ENCODE measurements at regions not wholly inside any gene's neighbourhood (a gene's known extent, or its start where the extent isn't known, plus 50 kb on each side); places are given as distances from the start of the nearest gene placed in this dataset.

DNA sequence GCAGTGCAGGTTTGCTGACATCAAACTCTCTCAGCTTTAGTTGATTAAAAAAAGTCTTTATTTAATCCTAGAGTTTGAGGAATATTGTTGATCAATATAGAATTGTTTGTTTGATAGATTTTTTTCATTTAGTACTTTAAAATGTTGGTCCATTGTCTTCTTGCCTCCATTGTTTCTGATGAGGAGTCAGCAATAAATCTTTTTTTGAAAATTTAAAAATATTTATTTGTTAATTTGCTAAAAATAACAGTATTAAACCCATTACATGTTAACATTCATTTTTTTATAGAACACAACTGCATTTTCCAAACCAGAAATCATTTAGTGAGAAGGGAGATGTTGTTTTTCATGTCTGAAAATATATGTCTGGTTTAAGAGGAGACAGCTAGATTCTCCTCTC, 173.8 kb upstream of the USP24 start:
- no peaks in the 10 kb centered on the region for H3K4me1 ChIP-seq (ENCODE audit: insufficient read depth, poor library complexity, severe bottlenecking)
- TF ChIP-seq, protein P1, sequence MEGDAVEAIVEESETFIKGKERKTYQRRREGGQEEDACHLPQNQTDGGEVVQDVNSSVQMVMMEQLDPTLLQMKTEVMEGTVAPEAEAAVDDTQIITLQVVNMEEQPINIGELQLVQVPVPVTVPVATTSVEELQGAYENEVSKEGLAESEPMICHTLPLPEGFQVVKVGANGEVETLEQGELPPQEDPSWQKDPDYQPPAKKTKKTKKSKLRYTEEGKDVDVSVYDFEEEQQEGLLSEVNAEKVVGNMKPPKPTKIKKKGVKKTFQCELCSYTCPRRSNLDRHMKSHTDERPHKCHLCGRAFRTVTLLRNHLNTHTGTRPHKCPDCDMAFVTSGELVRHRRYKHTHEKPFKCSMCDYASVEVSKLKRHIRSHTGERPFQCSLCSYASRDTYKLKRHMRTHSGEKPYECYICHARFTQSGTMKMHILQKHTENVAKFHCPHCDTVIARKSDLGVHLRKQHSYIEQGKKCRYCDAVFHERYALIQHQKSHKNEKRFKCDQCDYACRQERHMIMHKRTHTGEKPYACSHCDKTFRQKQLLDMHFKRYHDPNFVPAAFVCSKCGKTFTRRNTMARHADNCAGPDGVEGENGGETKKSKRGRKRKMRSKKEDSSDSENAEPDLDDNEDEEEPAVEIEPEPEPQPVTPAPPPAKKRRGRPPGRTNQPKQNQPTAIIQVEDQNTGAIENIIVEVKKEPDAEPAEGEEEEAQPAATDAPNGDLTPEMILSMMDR (IDR thresholded peaks at IDR 0.05; ENCODE audit: poor library complexity, severe bottlenecking): no peak
- no peak overlapping the region for H3K4me3 ChIP-seq (ENCODE audit: severe bottlenecking)
- no peaks in the 10 kb centered on the region for H3K27me3 ChIP-seq (ENCODE audit: insufficient read depth, poor library complexity, severe bottlenecking)
- ATAC-seq (ENCODE audit: low read depth): no peak
- H3K9me3 ChIP-seq (ENCODE audit: severe bottlenecking): peaks cover 9% of the 10 kb centered on the region
- H3K36me3 ChIP-seq (ENCODE audit: low read depth): no peaks in the 10 kb centered on the region
- no peak overlapping the region for H3K27ac ChIP-seq (ENCODE audit: poor library complexity, severe bottlenecking)
- no peak for DNase-seq (ENCODE audit: low spot score)

DNA sequence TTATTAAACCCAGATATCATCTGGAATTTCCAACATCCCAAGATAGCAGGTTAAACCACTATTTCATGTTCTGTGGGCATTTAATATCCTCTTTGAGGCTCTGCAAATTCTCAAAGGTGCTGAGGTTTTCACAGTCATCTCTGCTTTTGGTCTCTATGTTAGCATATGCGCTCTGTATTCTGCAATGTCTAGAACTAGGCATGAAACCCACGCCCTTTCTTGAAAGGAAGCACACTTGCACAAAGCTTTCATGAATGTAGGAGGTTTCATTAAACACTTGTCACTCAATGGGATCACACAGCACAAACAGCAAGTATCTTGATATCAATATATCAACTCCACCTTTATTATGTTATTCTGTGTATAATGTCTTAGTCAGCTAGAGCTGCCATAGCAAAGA, 172.0 kb upstream of the USP24 start:
- ATAC-seq (ENCODE audit: low read depth) (no peak), DNase-seq (ENCODE audit: low spot score) (no peak)
- Histone ChIP-seq H3K27ac (ENCODE audit: poor library complexity, severe bottlenecking) (no peak overlapping the region), H3K36me3 (ENCODE audit: low read depth) (no peaks in the 10 kb centered on the region), H3K4me1 (ENCODE audit: insufficient read depth, poor library complexity, severe bottlenecking) (no peaks in the 10 kb centered on the region), H3K27me3 (ENCODE audit: insufficient read depth, poor library complexity, severe bottlenecking) (no peaks in the 10 kb centered on the region), H3K9me3 (ENCODE audit: severe bottlenecking) (peaks cover 9% of the 10 kb centered on the region), H3K4me3 (ENCODE audit: severe bottlenecking) (no peak overlapping the region)
- TF ChIP-seq, protein P1 (IDR thresholded peaks at IDR 0.05; ENCODE audit: poor library complexity, severe bottlenecking): no peak

DNA sequence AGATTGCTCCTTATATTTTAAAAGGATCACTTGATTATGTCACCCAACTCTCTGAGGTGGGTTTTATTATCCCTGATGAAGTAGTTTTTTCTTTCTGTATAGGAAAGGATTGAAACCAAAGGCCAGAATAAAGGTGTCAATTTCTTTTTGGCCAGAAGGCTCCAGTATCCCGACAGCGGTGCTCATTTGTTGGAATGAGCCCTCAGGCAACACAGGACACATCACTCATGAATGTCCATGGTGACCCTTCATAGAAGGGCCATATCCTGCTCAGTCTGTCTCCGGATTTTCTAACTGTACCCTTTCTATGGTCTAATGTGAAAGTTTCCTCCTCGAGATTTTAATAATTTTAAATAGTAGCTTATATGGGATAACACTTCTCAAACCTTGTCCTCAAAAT, 171.3 kb upstream of the USP24 start:
- Histone ChIP-seq H3K36me3 (ENCODE audit: low read depth) (no peaks in the 10 kb centered on the region), H3K4me3 (ENCODE audit: severe bottlenecking) (no peak overlapping the region), H3K9me3 (ENCODE audit: severe bottlenecking) (peaks cover 9% of the 10 kb centered on the region), H3K4me1 (ENCODE audit: insufficient read depth, poor library complexity, severe bottlenecking) (no peaks in the 10 kb centered on the region), H3K27ac (ENCODE audit: poor library complexity, severe bottlenecking) (no peak overlapping the region), H3K27me3 (ENCODE audit: insufficient read depth, poor library complexity, severe bottlenecking) (no peaks in the 10 kb centered on the region)
- TF ChIP-seq, protein P1 (IDR thresholded peaks at IDR 0.05; ENCODE audit: poor library complexity, severe bottlenecking): no peak
- no peak for DNase-seq (ENCODE audit: low spot score)
- no peak for ATAC-seq (ENCODE audit: low read depth)

DNA sequence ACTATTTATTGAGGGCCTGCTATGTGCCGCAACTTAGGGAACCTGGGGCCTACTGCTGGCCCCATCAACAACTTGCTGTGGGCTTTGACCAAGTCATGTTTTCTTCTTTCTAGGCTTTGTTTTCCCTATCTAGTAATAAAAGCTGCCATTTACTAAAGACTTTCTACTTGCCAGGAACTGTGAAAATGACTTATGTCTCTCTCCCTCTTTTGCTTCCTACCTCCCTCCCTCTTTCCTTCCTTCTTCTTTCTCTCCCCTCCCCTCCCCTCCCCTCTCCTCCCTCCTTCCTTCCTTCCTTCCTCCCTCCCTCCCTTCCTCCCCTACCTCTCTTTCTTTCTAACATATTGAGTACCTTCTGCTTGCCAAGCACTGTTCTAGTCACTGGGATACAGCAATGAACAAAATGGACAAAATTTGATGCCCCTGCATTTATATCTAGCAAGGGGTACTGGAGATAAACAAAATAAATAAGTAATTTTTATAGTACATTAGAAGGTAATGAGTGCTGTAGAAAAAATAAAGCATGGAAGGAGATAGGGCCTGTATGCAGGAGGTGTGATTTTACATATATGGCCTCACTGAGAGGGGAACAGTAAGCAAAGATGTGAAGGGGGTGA, 170.3 kb upstream of the USP24 start:
- Histone ChIP-seq H3K27me3 (ENCODE audit: insufficient read depth, poor library complexity, severe bottlenecking) (no peaks in the 10 kb centered on the region), H3K4me3 (ENCODE audit: severe bottlenecking) (no peak overlapping the region), H3K27ac (ENCODE audit: poor library complexity, severe bottlenecking) (no peak overlapping the region), H3K4me1 (ENCODE audit: insufficient read depth, poor library complexity, severe bottlenecking) (no peaks in the 10 kb centered on the region), H3K36me3 (ENCODE audit: low read depth) (no peaks in the 10 kb centered on the region), H3K9me3 (ENCODE audit: severe bottlenecking) (peaks cover 9% of the 10 kb centered on the region)
- TF ChIP-seq, protein P1 (IDR thresholded peaks at IDR 0.05; ENCODE audit: poor library complexity, severe bottlenecking): no peak
- no peak for DNase-seq (ENCODE audit: low spot score)
- no peak for ATAC-seq (ENCODE audit: low read depth)

DNA sequence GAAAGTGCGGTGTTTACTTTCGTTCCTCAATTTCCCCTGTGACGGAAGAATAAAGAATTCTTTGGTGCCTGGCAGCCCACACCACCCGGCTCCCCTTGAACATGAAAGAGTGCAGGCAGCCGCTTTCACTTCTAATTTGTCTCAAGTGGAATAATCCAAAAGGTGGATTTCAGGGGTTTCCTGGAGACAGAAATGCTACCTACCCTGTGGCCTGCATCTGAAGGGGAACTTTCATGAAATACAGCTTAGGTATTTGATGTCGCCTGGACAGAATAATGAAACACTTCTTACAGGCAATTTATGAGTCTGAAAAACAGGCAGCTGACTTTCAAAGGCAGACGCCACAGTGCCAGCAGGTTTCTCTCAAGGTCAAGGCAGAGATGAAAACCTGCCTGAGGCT, 169.5 kb upstream of the USP24 start:
- Histone ChIP-seq H3K4me1 (ENCODE audit: insufficient read depth, poor library complexity, severe bottlenecking) (no peaks in the 10 kb centered on the region), H3K27me3 (ENCODE audit: insufficient read depth, poor library complexity, severe bottlenecking) (no peaks in the 10 kb centered on the region), H3K4me3 (ENCODE audit: severe bottlenecking) (no peak overlapping the region), H3K27ac (ENCODE audit: poor library complexity, severe bottlenecking) (no peak overlapping the region), H3K36me3 (ENCODE audit: low read depth) (no peaks in the 10 kb centered on the region), H3K9me3 (ENCODE audit: severe bottlenecking) (peaks cover 9% of the 10 kb centered on the region)
- TF ChIP-seq, protein P1 (IDR thresholded peaks at IDR 0.05; ENCODE audit: poor library complexity, severe bottlenecking): no peak
- no peak for DNase-seq (ENCODE audit: low spot score)
- ATAC-seq (ENCODE audit: low read depth): no peak

All from RWPE2 (cell line).